DMS 273 (cell line): ENCODE measurements at regions not wholly inside any gene's neighbourhood (a gene's known extent, or its start where the extent isn't known, plus 50 kb on each side); places are given as distances from the start of the nearest gene placed in this dataset.
A peak's percentile ranks its signal among the peaks of the same experiment; 100 is the strongest.

Experiments
- DNase-seq: peaks from one replicate; lab custom pipeline; 2025; ENCODE audit not compliant: unreplicated experiment; lab: John Stamatoyannopoulos, UW

- DNase-seq = peak; percentile 82
Observed at GRCh38 chr5:88666761-88667495, 216.1 kb downstream of the MEF2C start.

GRCh38 chr5:88665750-88666215 is 217.2 kb downstream of the MEF2C start:
- DNase-seq = peak; percentile 91

- peak; percentile 34 for DNase-seq
Observed at GRCh38 chr5:88664645-88665044, 218.3 kb downstream of the MEF2C start.

- peak; percentile 88 for DNase-seq
Observed at GRCh38 chr5:88663793-88664216, 219.2 kb downstream of the MEF2C start.

- peak; percentile 33 for DNase-seq
Observed at GRCh38 chr5:88662846-88663245, 220.1 kb downstream of the MEF2C start.

- peak; percentile 63 for DNase-seq
Observed at GRCh38 chr5:88661806-88662207, 221.2 kb downstream of the MEF2C start.

- DNase-seq = peak; percentile 99
Observed at GRCh38 chr5:88660947-88661805, 221.8 kb downstream of the MEF2C start.

GRCh38 chr5:88660264-88660946 is 222.6 kb downstream of the MEF2C start:
- DNase-seq = peak; percentile 90

GRCh38 chr5:88659529-88660263 is 223.3 kb downstream of the MEF2C start:
- DNase-seq = peak; percentile 67

- DNase-seq = no peak
Observed at GRCh38 chr5:88658886-88659285, 224.1 kb downstream of the MEF2C start.

- DNase-seq = peak; percentile 14
Observed at GRCh38 chr5:88657906-88658775, 224.8 kb downstream of the MEF2C start.

- DNase-seq = peak; percentile 50
Observed at GRCh38 chr5:88657136-88657535, 225.8 kb downstream of the MEF2C start.

- peak; percentile 78 for DNase-seq
Observed at GRCh38 chr5:88656221-88656950, 226.6 kb downstream of the MEF2C start.

GRCh38 chr5:88653471-88653870 is 229.5 kb downstream of the MEF2C start:
- peak; percentile 39 for DNase-seq

- no peak for DNase-seq
Observed at GRCh38 chr5:88647901-88648300, 235.1 kb downstream of the MEF2C start.

GRCh38 chr5:88646866-88647265 is 236.1 kb downstream of the MEF2C start:
- DNase-seq = no peak

- no peak for DNase-seq
Observed at GRCh38 chr5:88644676-88645075, 238.3 kb downstream of the MEF2C start.

- no peak for DNase-seq
Observed at GRCh38 chr5:88643315-88643714, 239.7 kb downstream of the MEF2C start.

- no peak for DNase-seq
Observed at GRCh38 chr5:88634014-88634413, 249.0 kb downstream of the MEF2C start.
